GM12873 (cell line): ENCODE measurements at regions not wholly inside any gene's neighbourhood (a gene's known extent, or its start where the extent isn't known, plus 50 kb on each side); places are given as distances from the start of the nearest gene placed in this dataset.

Experiments
- CTCF ChIP-seq: IDR thresholded peaks from 2 replicates; pipeline ENCODE4 v1.5.1; 2012; ENCODE audit warnings: low read depth, mild to moderate bottlenecking, moderate library complexity, low read length, control low read depth; ENCODE audit not compliant: insufficient read depth; ENCODE audit errors: missing control alignments

DNA sequence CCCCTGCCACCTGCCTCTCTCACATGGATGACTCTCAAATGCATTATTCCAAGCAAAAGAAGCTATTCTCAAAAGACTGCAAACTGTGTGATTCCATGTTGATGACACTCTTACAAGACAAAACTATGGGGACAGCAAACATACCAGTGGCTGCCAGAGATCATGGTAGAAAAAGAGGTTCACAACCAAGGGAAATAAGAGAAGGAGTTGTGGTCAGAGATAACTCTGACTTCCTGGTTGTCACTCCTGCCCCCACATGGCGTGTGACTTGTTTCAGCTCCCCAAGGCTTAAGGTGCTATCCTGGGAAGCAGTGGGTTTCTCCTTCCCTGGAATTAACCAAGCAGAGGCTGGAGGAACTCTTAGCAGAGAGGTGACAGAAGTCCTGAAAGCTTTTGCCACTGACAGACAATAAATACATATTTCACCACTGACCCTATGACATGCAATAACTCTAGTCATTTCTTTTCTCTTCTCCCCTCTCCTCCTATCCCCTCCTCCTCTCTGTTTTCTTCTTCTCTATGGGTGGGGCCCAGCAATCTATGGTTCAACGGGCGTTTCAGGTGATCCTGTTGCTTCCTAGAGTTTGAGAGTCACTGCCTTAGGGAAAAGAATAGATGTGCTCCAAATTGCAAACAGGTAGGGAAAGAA, 185.1 kb downstream of the FCRL5 start:
- no peak for TF ChIP-seq CTCF

DNA sequence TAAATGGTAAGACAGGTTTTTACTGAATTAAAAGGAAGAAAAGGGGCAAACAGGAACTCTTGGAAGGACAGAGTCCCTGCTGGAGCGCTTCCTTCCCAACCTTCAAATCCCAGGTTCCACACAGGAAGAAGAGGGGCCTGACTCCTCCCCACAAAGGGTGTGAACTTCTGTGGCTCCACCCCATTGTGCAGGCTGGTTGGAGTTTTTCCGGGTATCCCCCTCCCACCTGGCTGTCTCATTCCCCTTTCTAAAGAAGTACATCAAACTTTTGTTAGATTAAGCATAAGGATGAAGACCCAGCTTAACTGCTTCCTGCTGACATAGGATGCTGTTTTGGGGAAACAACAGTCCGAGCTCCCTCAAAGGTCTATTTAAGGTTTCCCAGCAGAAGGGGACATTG, 187.7 kb downstream of the FCRL5 start:
- TF ChIP-seq CTCF, result no peak

- TF ChIP-seq CTCF, result peak; percentile 85
Measured at GRCh38 chr1:157363660-157364140, 188.6 kb downstream of the FCRL5 start.

DNA sequence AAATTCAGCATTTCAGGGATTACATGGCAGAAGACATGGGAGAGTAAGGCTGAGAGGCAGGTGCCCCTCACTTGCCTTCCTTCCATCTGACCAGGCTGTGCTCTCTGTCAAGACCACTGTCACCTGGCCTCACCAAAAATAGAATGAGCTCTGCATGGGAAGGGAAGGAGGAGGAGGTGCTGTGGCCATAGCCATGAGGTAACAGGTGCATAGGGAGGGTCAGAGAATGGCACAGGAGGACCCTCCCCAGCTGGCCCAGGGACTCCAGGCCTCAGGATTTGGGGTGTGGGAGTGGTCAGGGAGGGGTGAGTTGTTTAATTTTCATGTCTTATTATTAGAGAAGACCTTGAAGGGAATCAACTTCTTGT, 192.3 kb downstream of the FCRL5 start:
- no peak for TF ChIP-seq CTCF

GRCh38 chr1:157359314-157360022, 192.8 kb downstream of the FCRL5 start:
- TF ChIP-seq CTCF, result no peak

DNA sequence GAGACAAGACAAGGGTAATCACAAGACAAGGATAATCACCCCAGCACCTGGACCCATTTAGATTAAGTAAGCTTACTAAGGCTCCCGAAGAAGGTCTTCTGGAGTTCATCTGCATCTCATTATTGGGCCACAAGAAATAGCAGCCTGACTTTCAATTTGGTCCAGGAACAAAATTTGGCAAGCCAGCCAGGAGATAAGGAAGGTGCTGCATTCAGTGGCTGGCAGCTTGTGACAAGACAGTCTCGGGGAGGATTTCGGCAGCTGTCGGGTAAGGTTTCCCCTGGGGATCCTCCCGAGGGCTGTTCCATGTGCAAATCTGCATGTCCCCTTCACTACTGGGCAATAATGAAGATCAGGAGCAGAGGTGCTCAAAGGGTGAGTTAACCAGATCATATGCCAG, 195.2 kb downstream of the FCRL5 start:
- TF ChIP-seq CTCF, result no peak

DNA sequence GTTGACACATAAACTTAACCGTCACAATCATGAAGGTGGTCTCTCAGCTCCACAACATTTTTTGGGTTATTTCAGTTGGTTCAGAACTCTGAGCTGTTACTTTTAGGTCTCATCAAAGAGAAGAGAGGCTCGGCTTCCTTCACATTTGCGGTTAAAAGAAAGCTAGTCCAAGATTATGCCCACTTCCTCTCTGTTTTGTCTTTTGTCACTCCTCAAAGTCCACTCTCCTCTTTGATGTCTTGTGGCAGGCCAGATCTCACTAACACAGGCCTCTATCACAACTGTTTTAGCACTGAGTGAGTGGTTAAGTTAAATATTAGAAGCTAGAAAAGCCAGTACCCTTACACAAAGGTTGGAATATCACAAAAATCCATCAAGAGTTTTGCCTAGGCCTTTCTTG, 195.7 kb downstream of the FCRL5 start:
- no peak for TF ChIP-seq CTCF
